ENCODE measurements at regions not wholly inside any gene's neighbourhood (a gene's known extent, or its start where the extent isn't known, plus 50 kb on each side); places are given as distances from the start of the nearest gene placed in this dataset.

DNA sequence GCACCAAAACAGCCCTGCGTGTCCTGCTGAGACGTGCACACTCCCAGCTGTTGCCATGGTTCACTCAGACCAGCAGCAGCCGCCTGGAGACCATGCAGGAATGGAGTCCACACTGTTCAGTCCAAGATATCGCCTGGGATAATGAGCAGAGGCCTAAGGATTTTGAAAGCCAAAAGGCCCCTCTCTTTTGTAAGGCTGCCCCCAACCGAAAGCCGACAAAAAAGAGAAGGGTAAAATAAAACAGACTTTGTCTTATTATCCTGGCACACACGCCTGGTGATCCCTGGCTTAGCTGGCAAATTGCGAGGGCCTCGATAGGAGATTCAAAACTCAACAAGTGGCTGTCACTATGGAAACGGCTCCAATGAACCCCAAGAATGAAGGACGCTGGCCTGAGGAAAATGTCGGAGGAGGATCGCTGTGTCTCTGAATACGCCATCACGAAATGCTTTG, 263.6 kb downstream of the SKIDA1 start:
- WGBS, 2 experiments (ENCODE audit: insufficient coverage in 2 of 2), result 88 to 94% methylated on average over 15 of the region's 15 CpGs
- Histone ChIP-seq H3K9me3 (ENCODE audit: control insufficient read depth, low read length) (no peaks in the 10 kb centered on the region), H3K4me1 (ENCODE audit: control insufficient read depth, insufficient read depth, low read length, poor library complexity, severe bottlenecking) (peaks cover 9% of the 10 kb centered on the region), H3K4me3 (ENCODE audit: extremely low read depth, insufficient read depth, low read length, poor library complexity, severe bottlenecking) (no peak overlapping the region), H3K27ac (ENCODE audit: low read depth, low read length, severe bottlenecking) (peak overlapping the region; percentile 62), H3K36me3 (ENCODE audit: control insufficient read depth, insufficient read depth, low read length) (peaks cover 2% of the 10 kb centered on the region)

DNA sequence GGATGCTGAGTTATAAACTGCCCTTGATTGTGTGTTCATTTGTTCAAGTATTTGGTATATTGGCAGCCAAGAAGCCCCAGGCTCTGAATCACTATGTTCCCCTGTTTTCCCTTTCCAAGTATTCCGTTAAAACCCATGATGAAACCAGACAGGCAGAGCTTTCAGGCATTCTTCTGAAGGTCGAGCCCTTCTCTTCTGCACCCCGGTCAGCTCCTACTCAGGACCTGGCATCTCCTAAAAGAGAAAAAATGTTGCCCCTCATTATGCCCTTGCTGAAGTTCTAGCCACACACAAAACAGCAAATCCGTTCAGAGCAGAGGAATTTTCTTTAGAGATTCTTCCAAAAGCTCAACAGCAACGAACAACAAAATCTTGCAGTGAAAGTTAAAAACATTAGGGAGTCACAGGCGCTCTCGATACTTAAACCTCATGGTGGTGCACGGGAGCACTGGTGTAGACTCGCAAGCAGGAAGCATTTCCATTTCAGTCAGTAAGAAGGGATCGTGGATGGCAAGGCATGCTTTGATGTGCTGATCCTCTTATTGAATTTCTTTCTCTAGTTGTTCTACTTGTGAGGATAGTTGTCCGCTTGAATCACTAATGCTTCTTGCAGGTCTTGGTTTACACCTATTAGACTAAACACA, 264.9 kb downstream of the SKIDA1 start:
- WGBS, 2 experiments (ENCODE audit: insufficient coverage in 2 of 2), result 68 to 72% methylated on average over 8 to 9 of the region's 11 CpGs

DNA sequence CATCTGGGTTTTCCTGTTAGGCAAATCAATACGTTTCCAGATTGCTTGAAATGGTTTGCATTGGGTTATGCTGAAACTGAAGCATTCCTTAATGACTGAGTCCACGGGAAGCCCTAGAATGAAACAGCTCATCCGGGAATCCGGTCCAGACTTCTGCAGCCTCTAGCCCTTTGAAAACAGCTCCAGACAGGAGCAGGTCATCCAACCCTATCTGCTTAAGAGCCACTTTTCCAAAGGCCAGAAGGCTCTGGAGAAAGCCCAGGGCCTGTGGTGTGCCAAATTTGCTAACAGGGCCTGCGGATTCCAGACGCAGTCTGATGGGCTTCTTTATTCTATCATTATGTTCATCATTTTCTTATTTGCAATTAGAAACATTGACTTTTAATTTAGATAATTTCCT, 265.4 kb downstream of the SKIDA1 start:
- WGBS, 2 experiments (ENCODE audit: insufficient coverage in 2 of 2), result 82 to 89% methylated on average over 2 to 4 of the region's 6 CpGs
- Histone ChIP-seq H3K36me3 (ENCODE audit: control insufficient read depth, insufficient read depth, low read length) (peaks cover 2% of the 10 kb centered on the region), H3K27ac (ENCODE audit: low read depth, low read length, severe bottlenecking) (no peak overlapping the region), H3K4me3 (ENCODE audit: extremely low read depth, insufficient read depth, low read length, poor library complexity, severe bottlenecking) (no peak overlapping the region), H3K4me1 (ENCODE audit: control insufficient read depth, insufficient read depth, low read length, poor library complexity, severe bottlenecking) (peaks cover 5% of the 10 kb centered on the region), H3K9me3 (ENCODE audit: control insufficient read depth, low read length) (no peaks in the 10 kb centered on the region)

More for the DNA sequence above, 264.9 kb downstream of the SKIDA1 start:
- H3K9me3 ChIP-seq (ENCODE audit: control insufficient read depth, low read length), result no peaks in the 10 kb centered on the region
- H3K36me3 ChIP-seq (ENCODE audit: control insufficient read depth, insufficient read depth, low read length), result peaks cover 2% of the 10 kb centered on the region
- peaks cover 6% of the 10 kb centered on the region for H3K4me1 ChIP-seq (ENCODE audit: control insufficient read depth, insufficient read depth, low read length, poor library complexity, severe bottlenecking)
- no peak overlapping the region for H3K4me3 ChIP-seq (ENCODE audit: extremely low read depth, insufficient read depth, low read length, poor library complexity, severe bottlenecking)
- no peak overlapping the region for H3K27ac ChIP-seq (ENCODE audit: low read depth, low read length, severe bottlenecking)

DNA sequence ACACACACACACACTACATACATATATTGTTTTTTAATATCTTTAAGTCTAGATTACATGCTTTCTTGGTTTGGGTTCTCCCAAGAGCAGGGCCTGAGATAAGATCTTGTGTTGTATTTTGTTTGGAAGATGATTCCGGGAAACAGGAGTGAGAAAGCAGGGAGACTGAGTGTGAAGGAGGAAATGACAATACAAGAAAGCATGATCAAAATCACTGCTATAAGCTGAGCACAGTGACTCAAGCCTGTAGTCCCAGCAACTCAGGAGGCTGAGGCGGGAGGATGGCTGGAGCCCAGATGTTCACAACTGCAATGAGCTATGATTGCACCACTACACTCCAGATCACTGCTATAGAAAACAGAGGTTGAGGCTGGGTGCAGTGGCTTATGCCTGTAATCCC, 267.6 kb downstream of the SKIDA1 start:
- Histone ChIP-seq H3K27ac (ENCODE audit: low read depth, low read length, severe bottlenecking) (no peak overlapping the region), H3K9me3 (ENCODE audit: control insufficient read depth, low read length) (no peaks in the 10 kb centered on the region), H3K4me1 (ENCODE audit: control insufficient read depth, insufficient read depth, low read length, poor library complexity, severe bottlenecking) (peaks cover 5% of the 10 kb centered on the region), H3K4me3 (ENCODE audit: extremely low read depth, insufficient read depth, low read length, poor library complexity, severe bottlenecking) (no peak overlapping the region), H3K36me3 (ENCODE audit: control insufficient read depth, insufficient read depth, low read length) (peaks cover 2% of the 10 kb centered on the region)
- 85 to 100% methylated on average over 1 to 2 of the region's 2 CpGs for WGBS, 2 experiments (ENCODE audit: insufficient coverage in 2 of 2)

DNA sequence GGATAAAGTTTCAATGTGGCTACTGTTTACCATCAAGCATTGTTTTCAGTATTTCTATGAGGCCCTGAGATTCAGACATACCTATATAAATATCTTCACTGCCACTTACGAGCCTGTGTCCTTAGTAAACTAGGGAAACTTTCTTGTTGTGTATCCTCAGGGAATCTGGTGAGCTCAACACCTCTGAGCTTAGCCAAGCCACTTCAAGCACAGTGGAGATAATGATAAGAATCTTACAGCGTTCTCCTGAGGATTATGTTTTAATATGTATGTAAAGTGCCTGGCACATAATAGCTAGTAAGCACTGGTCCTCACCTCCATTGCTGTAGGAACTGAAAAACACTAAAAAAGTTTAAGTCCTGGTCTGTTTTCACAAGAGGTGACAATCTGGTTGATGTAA, 268.3 kb downstream of the SKIDA1 start:
- no peak overlapping the region for H3K27ac ChIP-seq (ENCODE audit: low read depth, low read length, severe bottlenecking)
- 100% methylated on average over 1 of the region's 2 CpGs; no CpG with 5 or more reads in 1 of the 2 experiments for WGBS, 2 experiments (ENCODE audit: insufficient coverage in 2 of 2)
- H3K9me3 ChIP-seq (ENCODE audit: control insufficient read depth, low read length), result no peaks in the 10 kb centered on the region
- peaks cover 2% of the 10 kb centered on the region for H3K36me3 ChIP-seq (ENCODE audit: control insufficient read depth, insufficient read depth, low read length)
- peaks cover 5% of the 10 kb centered on the region for H3K4me1 ChIP-seq (ENCODE audit: control insufficient read depth, insufficient read depth, low read length, poor library complexity, severe bottlenecking)
- no peak overlapping the region for H3K4me3 ChIP-seq (ENCODE audit: extremely low read depth, insufficient read depth, low read length, poor library complexity, severe bottlenecking)

DNA sequence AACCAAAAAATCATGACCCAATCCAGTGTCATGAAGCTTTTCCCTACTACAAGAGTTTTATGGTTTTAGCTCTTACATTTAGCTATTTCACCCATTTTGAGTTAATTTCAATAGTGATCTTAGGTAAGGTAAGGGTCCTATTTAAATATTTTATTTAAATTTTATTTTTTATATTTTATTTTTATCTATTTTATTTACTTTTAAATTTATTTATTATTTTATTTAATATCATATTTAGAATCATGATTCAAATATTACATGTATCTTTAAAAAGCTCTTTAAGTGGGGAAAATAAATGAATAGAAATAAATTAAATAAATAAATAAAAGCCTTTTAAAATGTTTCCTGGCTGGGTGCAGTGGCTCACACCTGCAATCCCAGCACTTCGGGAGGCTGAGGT, 276.0 kb downstream of the SKIDA1 start:
- Histone ChIP-seq H3K4me3 (ENCODE audit: extremely low read depth, insufficient read depth, low read length, poor library complexity, severe bottlenecking) (no peak overlapping the region), H3K9me3 (ENCODE audit: control insufficient read depth, low read length) (peaks cover 3% of the 10 kb centered on the region), H3K27ac (ENCODE audit: low read depth, low read length, severe bottlenecking) (no peak overlapping the region), H3K36me3 (ENCODE audit: control insufficient read depth, insufficient read depth, low read length) (no peaks in the 10 kb centered on the region), H3K4me1 (ENCODE audit: control insufficient read depth, insufficient read depth, low read length, poor library complexity, severe bottlenecking) (no peaks in the 10 kb centered on the region)
- 80 to 100% methylated on average over 1 of the region's 1 CpG for WGBS, 2 experiments (ENCODE audit: insufficient coverage in 2 of 2)

DNA sequence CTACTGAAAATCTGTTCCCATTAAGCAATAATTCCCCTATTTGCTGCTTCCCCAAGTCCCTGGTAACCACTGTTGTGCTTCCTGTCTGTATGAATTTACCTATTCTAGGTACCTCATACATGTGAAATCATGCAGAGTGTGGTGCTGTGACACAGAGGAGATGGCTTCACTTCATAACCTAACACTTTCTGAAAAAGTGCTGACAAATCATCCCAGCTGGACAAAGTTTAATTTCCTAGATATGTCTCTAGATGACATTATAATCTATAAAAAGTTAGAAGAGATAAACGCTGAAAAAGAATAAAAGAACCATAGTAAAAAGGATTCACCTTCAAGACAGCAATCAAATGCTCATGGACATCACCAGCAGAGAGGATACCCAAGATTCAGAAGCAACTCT, 277.9 kb downstream of the SKIDA1 start:
- Histone ChIP-seq H3K9me3 (ENCODE audit: control insufficient read depth, low read length) (peaks cover 3% of the 10 kb centered on the region), H3K36me3 (ENCODE audit: control insufficient read depth, insufficient read depth, low read length) (no peaks in the 10 kb centered on the region), H3K4me3 (ENCODE audit: extremely low read depth, insufficient read depth, low read length, poor library complexity, severe bottlenecking) (no peak overlapping the region), H3K27ac (ENCODE audit: low read depth, low read length, severe bottlenecking) (no peak overlapping the region), H3K4me1 (ENCODE audit: control insufficient read depth, insufficient read depth, low read length, poor library complexity, severe bottlenecking) (no peaks in the 10 kb centered on the region)
- no CpG with 5 or more reads among the region's 1 CpG for WGBS, 2 experiments (ENCODE audit: insufficient coverage in 2 of 2)

DNA sequence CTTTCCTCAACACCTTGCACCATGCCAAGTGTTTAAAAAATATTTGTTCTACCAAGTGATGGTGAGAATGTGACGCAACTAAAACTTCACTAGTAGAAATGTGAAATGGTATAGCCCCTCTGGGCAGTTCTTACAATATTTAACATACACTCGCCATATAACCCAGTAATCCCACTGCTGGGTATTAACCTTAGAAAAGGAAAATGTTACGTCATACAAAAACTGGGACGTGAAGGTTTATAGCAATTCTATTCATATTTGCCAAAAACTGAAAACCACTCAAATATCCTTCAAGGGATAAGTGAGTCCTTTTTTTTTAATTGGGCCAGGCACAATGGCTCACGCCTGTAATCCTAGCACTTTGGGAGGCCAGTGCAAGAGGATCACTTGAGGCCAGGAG, 279.3 kb downstream of the SKIDA1 start:
- H3K27ac ChIP-seq (ENCODE audit: low read depth, low read length, severe bottlenecking), result no peak overlapping the region
- no peaks in the 10 kb centered on the region for H3K4me1 ChIP-seq (ENCODE audit: control insufficient read depth, insufficient read depth, low read length, poor library complexity, severe bottlenecking)
- 88 to 100% methylated on average over 2 to 3 of the region's 5 CpGs for WGBS, 2 experiments (ENCODE audit: insufficient coverage in 2 of 2)
- no peak overlapping the region for H3K4me3 ChIP-seq (ENCODE audit: extremely low read depth, insufficient read depth, low read length, poor library complexity, severe bottlenecking)
- H3K9me3 ChIP-seq (ENCODE audit: control insufficient read depth, low read length), result peaks cover 3% of the 10 kb centered on the region
- no peaks in the 10 kb centered on the region for H3K36me3 ChIP-seq (ENCODE audit: control insufficient read depth, insufficient read depth, low read length)

DNA sequence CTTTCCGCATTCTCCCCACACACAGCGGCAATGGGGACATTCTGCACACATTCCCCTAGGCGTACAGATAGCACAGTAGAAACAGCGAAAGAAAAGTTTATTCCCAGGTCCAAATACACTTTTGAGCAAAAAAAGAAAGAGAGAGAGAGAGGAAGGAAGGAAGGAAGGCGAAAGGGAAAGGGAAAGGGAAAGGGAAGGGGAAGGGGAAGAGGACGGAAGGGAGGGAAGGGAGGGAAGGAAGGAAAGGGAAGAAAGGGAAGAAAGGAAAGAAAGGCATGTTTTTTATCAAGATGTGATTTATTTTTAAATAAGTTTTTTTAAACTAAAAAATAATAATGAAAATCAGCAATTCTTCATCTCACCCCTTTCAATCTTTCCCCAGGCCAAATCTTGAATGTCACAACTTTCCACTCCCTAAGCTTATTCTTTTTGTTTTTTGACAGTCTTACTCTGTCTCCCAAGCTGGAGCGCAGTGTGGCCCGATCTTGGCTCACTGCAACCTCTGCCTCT, 281.7 kb downstream of the SKIDA1 start:
- Histone ChIP-seq H3K9me3 (ENCODE audit: control insufficient read depth, low read length) (peaks cover under 1% of the 10 kb centered on the region), H3K4me3 (ENCODE audit: extremely low read depth, insufficient read depth, low read length, poor library complexity, severe bottlenecking) (no peak overlapping the region), H3K27ac (ENCODE audit: low read depth, low read length, severe bottlenecking) (no peak overlapping the region), H3K4me1 (ENCODE audit: control insufficient read depth, insufficient read depth, low read length, poor library complexity, severe bottlenecking) (no peaks in the 10 kb centered on the region), H3K36me3 (ENCODE audit: control insufficient read depth, insufficient read depth, low read length) (no peaks in the 10 kb centered on the region)
- WGBS, 2 experiments (ENCODE audit: insufficient coverage in 2 of 2), result 94 to 98% methylated on average over 4 to 6 of the region's 8 CpGs

DNA sequence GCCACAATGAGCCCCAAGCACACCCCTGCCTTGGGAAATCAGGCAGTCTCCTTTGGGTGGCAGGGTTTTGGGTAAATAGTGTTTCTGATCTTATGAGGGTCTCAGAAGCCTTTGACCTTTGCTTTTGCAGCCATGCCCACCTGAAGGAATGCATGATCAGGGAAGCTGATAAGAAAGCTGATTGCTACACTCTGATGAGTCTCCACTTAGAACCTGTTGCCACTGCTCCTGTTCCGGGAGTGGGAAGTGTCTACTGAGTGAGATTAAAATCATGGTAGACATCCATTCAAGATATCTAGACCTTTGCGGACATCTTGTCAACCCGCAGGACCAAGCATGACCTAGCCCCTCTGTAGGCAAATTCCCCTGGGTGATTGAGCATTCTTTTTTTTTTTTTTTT, 282.6 kb downstream of the SKIDA1 start:
- H3K9me3 ChIP-seq (ENCODE audit: control insufficient read depth, low read length), result no peaks in the 10 kb centered on the region
- no peak overlapping the region for H3K27ac ChIP-seq (ENCODE audit: low read depth, low read length, severe bottlenecking)
- H3K4me3 ChIP-seq (ENCODE audit: extremely low read depth, insufficient read depth, low read length, poor library complexity, severe bottlenecking), result no peak overlapping the region
- WGBS, 2 experiments (ENCODE audit: insufficient coverage in 2 of 2), result 80% methylated on average over 1 of the region's 3 CpGs; no CpG with 5 or more reads in 1 of the 2 experiments
- no peaks in the 10 kb centered on the region for H3K4me1 ChIP-seq (ENCODE audit: control insufficient read depth, insufficient read depth, low read length, poor library complexity, severe bottlenecking)
- no peaks in the 10 kb centered on the region for H3K36me3 ChIP-seq (ENCODE audit: control insufficient read depth, insufficient read depth, low read length)

DNA sequence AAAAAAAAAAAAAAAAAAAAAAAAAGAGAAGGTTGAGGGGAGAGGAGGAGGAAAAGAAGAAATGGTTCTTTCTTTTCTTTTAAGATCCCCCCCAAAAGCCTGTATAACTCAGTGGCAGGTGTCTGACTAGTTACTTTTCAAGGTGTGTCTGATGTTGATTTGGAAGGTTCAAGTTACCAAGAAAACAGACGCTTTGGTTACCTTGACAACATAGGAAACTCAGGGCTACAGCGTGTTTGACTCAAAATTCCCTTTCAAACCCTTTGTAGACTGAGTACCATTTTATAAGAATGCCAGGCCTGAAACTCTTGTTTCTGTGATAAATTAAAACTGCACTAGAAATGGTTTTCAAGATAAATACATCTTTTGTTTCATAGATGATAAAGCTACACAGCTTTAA, 286.8 kb downstream of the SKIDA1 start:
- no peaks in the 10 kb centered on the region for H3K4me1 ChIP-seq (ENCODE audit: control insufficient read depth, insufficient read depth, low read length, poor library complexity, severe bottlenecking)
- WGBS, 2 experiments (ENCODE audit: insufficient coverage in 2 of 2), result 80% methylated on average over 2 of the region's 2 CpGs; no CpG with 5 or more reads in 1 of the 2 experiments
- H3K27ac ChIP-seq (ENCODE audit: low read depth, low read length, severe bottlenecking), result no peak overlapping the region
- no peaks in the 10 kb centered on the region for H3K9me3 ChIP-seq (ENCODE audit: control insufficient read depth, low read length)
- H3K4me3 ChIP-seq (ENCODE audit: extremely low read depth, insufficient read depth, low read length, poor library complexity, severe bottlenecking), result no peak overlapping the region
- H3K36me3 ChIP-seq (ENCODE audit: control insufficient read depth, insufficient read depth, low read length), result no peaks in the 10 kb centered on the region

All from mesodermal cell (in vitro differentiated cells).